ENCODE measurements at regions not wholly inside any gene's neighbourhood (a gene's known extent, or its start where the extent isn't known, plus 50 kb on each side); places are given as distances from the start of the nearest gene placed in this dataset.
"Not testable (repeated sequence)": the region's sequence is repeated elsewhere in the genome, so short reads cannot be mapped to it uniquely, and the experiment has no call there.

- not testable (repeated sequence) for DNase-seq (ENCODE audit: low spot score)
These were observed 89.0 kb upstream of the RANBP6 start for GRCh38 chr9:6104406-6104805.

GRCh38 chr9:6103911-6104310, 88.5 kb upstream of the RANBP6 start:
- DNase-seq (ENCODE audit: low spot score) = not testable (repeated sequence)

GRCh38 chr9:6102336-6102987, 87.0 kb upstream of the RANBP6 start:
- not testable (repeated sequence) for DNase-seq (ENCODE audit: low spot score)

DNA sequence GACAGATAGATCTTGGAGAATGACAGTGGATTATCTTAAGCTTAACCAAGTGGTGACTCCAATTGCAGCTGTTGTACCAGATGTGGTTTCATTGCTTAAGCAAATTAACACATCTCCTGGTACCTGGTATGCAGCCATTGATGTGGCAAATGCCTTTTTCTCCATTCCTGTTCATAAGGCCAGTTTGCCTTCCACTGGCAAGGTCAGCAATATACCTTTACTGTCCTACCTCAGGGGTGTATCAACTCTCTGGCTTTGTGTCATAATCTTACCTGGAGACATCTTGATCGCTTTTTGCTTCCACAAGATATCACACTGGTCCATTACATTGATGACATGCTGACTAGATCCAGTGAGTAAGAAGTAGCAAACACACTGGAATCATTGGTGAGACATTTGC, 86.3 kb upstream of the RANBP6 start:
- DNase-seq (ENCODE audit: low spot score) = not testable (repeated sequence)

DNA sequence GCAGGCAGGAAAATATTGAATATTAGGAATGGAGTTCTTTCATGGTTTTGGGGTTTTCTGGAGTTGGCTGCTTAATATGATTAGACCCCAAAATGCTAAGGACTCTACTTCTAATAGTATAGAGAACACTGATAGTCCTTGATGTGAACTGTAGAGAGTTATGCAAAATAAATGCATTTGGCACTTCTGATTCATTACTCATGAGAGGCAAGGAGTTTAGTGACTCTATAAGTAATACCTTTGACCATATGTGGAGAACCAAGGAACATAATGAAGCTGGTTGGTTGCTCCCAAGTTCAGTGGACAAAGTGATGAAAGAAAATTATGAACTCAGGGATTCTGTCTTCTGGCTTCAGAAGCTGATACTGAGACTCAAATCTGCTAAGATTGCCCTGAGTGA, 83.9 kb upstream of the RANBP6 start:
- not testable (repeated sequence) for DNase-seq (ENCODE audit: low spot score)

GRCh38 chr9:6098431-6098830, 83.0 kb upstream of the RANBP6 start:
- no peak for DNase-seq (ENCODE audit: low spot score)

DNA sequence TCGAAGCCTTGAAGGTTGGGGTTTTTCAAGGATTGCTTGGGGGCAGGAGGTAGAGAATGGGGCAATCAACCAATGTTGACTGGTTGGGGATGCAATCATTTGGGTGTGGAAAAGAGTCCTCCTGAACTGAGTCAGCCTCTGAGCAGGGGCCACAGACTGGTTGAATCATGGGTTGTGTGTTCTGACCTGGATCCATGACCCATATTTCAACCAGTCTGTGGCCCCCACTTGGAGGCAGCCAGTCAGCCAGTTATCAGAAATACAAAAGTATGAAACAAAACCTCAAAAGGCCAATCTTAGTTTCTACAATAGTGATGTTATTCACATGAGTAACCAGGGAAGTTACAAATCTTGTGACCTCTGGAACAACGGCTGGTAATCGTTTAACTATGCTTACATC, 81.4 kb upstream of the RANBP6 start:
- no peak for DNase-seq (ENCODE audit: low spot score)

DNA sequence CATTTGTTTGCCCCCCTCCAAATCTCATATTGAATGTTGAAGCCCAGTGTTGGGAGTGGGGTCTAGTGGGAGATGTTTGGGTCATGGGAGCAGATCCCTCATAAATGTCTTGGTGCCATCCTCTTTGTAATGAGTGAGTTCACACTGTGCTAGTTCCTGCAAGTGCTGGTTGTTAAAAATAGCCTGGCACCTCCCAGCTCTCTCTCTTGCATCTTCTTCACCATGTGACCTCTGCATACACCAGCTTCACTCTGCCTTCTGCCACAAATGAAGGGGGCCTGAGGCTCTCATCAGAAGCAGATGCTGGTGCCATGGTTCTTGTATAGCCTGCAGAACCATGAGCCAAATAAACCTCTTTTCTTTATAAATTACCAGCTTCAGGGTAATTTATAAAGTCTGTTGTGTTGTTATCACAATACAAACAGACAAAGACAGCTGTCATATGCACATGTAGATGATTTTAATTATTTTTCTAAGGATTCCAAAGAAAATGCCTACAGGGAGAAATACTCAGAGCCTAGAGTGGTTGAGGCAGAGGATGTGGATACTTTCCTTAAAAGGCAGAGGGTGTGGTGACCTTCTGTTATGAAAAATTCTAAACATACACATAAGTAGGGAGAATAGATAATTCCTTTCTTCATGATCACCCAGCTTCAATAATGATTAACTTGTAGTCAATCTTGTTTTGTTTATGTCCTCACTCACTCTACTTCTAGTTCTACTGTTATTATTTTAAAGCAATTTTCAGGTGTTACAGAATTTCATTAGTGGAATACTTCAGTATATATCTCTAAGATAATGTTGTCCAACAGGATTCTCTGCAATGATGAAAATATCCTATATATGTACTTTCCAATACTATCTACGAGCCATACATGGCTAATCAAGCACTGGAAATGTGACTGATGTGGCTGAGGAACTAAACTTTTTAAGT, 75.1 kb upstream of the RANBP6 start:
- DNase-seq (ENCODE audit: low spot score) = no peak

DNA sequence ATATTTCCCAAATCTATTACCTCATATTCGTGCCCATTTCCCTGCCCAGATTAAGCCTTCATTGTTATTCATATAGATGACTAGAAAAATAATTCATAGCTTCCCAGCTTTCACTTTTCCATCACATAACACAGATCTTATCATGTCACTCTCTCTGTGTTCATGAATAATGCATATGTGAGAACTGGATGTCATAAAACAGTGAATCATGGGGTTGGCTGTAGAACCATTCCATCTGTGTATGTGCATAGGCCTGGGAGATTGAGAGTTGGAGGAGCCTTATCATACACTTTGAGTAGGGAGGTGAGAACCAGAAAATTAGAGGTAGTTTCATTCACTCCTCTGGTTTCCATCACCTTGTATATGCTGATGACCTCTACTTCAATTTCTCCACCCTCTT, 73.9 kb upstream of the RANBP6 start:
- DNase-seq (ENCODE audit: low spot score) = no peak

DNA sequence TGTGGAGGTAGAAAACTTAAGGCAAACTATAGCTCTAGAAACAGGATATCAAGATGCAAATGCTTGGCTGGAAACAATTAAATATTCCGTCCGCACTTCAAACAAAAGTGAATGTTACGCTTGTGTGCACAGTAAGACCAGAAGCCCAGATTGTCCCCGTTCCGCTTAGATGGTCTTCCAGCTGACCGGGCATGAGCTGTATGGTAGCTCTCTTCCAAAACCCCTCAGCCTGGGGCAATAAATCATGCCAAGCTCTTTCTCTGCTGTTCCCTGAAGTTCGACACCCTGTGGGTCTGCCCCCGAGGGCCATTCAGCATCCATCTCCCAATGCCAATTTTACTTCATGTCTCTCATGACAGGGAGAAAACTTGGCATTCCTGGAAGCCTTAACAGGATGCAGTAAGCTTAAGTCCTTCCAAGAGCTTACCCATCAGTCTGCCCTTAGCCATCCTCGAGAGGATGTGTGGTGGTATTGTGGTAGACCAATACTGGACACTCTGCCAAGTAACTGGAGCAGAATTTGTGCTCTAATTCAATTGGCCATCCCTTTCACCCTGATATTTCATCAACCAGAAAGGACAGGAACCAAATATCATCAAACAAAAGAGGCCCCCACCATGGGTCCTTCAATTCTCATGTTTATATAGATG, 70.7 kb upstream of the RANBP6 start:
- no peak for DNase-seq (ENCODE audit: low spot score)

DNA sequence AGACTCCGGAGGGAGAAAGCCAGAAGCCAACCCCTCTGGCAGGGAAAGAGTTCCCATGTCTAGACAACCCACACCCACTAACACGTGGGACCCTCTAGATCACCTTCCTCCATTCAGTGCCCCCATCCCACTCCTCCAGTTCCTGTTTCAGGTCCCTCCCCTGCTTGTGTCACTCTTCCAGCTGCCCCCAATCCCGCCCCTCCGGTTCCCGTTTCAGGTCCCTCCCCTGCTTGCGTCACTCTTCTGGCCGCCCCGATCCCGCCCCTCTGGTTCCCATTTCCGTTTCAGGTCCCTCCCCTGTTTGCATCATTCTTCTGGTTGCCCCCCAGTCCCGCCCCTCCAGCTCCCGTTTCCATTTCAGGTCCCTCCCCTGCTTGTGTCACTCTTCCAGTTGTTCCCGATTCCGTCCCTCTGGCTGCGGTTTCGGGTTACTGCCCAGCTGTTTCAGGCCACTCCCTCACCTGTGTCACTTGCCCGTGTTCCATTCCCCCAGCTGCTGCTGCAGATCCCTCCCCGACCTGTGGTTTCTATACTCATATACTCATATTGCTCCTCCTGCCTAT, 64.8 kb upstream of the RANBP6 start:
- DNase-seq (ENCODE audit: low spot score) = peak; percentile 42

GRCh38 chr9:6079386-6079785, 64.0 kb upstream of the RANBP6 start:
- no peak for DNase-seq (ENCODE audit: low spot score)

- no peak for DNase-seq (ENCODE audit: low spot score)
These were observed 63.1 kb upstream of the RANBP6 start for GRCh38 chr9:6078382-6079105.

DNA sequence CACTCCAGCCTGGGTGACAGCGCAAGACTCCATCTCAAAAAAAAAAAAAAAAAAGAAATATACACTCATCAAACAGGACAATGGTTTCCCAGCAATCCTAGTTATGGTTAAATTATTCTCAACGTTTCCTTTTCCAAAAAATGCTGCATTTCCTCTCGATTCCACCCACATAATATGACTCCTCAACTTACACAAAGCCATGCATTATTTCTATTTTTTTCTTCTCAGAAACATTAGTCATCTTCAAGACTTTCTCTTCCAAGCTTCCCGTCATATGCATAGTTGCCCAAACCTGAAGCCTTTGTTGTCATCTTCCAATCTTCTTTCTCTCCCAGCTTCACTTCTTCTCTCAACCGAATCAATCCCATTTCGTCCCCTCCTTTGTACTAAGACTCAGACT, 61.4 kb upstream of the RANBP6 start:
- DNase-seq (ENCODE audit: low spot score) = no peak

GRCh38 chr9:6073731-6074130, 58.3 kb upstream of the RANBP6 start:
- DNase-seq (ENCODE audit: low spot score) = no peak

DNA sequence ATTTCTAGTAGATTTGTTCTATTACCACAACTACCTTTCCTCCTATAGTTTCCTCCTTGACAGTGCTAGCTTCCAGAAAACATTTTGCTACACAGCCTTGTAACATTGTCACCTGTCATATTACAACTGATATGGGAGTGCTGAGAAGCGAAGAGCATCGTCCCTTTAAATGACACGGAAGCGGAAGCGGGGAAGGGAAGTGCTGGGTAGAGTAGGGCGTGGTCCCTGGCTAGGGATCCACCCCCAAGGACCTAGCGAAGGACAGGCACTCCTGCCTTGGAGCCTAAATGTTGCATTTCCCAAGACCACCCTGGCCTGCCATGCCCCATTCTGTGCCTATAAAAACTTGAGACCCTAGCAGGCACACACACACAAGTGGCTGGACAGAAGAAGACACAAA, 57.4 kb upstream of the RANBP6 start:
- DNase-seq (ENCODE audit: low spot score) = no peak

DNA sequence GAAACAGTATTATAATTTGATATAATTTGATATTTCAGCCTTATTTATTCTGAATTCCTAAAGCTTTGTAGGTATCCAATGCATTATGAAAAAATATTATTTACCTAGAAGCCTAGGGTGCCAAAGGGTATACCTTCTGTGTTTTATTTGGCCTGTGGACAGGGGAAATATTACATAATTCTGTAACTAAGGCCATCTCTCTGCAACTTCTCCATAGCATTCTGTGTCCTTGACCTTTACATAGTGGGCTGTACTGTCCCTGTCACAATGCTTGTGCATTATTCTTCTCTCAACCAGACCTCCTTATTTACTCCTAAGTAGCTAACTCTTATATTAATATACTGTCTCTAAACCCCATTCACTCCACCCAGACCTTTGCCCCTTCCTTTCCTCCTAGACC, 57.0 kb upstream of the RANBP6 start:
- DNase-seq (ENCODE audit: low spot score) = no peak

DNA sequence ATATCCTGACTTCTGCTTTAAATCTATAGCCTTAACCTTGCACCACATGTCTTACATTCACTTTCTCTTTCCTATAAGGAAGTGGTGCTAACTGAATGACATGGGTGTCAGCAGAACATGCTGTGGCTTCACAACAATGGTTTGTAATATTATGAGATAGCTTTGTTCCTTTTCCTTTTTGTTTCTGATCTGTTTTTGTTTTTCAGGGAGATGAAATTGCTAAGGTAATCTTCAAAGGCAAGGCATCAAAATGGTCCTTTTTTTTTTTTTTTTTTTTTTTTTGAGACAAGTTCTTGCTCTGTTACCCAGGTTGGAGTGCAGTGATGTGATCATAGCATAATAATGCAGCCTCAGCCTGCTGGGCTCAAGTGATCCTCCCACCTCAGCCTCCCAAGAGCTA, 53.6 kb upstream of the RANBP6 start:
- no peak for DNase-seq (ENCODE audit: low spot score)

DNA sequence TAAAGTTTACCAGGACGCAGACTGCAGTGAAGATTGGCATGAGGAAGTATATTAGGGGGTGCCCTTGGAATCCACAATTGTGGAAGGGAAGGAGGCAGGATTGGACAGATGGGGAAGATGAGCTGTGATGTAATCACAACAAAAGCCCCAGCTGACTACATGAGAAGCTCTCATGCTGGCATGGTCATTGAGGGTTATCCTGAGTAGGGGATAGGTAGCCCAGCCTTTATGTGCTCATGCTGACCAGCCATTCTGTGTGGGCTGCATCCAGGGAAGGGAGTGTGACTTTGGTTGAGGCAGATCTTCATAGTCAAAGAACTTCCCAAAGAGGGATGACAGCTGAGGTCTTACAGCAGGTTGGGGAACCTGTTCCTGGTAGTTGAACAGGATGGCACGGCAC, 52.0 kb upstream of the RANBP6 start:
- DNase-seq (ENCODE audit: low spot score) = no peak
